GM12878 (cell line): ENCODE measurements at regions not wholly inside any gene's neighbourhood (a gene's known extent, or its start where the extent isn't known, plus 50 kb on each side); places are given as distances from the start of the nearest gene placed in this dataset.

ENCODE experiments used
- ATAC-seq: fragments of 200-7000 bp; cut with Tn5 transposase; 3 replicates; pipeline ENCODE4 v1.9.1; 2020; ENCODE audit warnings: mild to moderate bottlenecking, moderate library complexity
- BruUV-seq: library from RNA; stranded (reverse); fragments of 400-500 nt; replicated peaks from 2 replicates; lab custom pipeline; 2021; lab: Mats Ljungman, UMichigan
- CTCF ChIA-PET: fragments of 300-600 bp; sonication (Branson Sonifier 250); formaldehyde crosslinking; extraction: SDS; loops from one replicate; lab custom pipeline; 2021; ENCODE audit warnings: inconsistent platforms; lab: Yijun Ruan, JAX
- POLR2A ChIA-PET: fragments of 350-600 bp; formaldehyde crosslinking; extraction: SDS; loops from one replicate; lab custom pipeline; 2021; ENCODE audit warnings: inconsistent platforms; lab: Charles Lee
- RAD21 ChIA-PET: fragments of 300-600 bp; sonication (Branson Sonifier 250); formaldehyde crosslinking; loops from one replicate; lab custom pipeline; 2023; ENCODE audit warnings: antibody characterized with exemption; ENCODE audit not compliant: unreplicated experiment; lab: Charles Lee
- SMC1A ChIA-PET: fragments of 300-600 bp; sonication (Branson Sonifier 250); formaldehyde crosslinking; loops from one replicate; lab custom pipeline; 2023; ENCODE audit not compliant: unreplicated experiment, uncharacterized antibody; lab: Charles Lee
- DNase-seq: peaks from one replicate; pipeline ENCODE4 v3.0.0-alpha.2; 2011; ENCODE audit warnings: low read depth, low spot score
- FAIRE-seq: peaks from 3 replicates; lab custom pipeline; 2011; peaks lifted over from hg19 to GRCh38; lab: Jason Lieb, UNC
- H2AFZ ChIP-seq: 2 replicates; pipeline ENCODE4 v1.6.0; 2011; ENCODE audit warnings: low read depth, low read length, control low read depth; ENCODE audit not compliant: control insufficient read depth
- H3K27ac ChIP-seq: 2 replicates; pipeline ENCODE4 v1.5.1; 2011; ENCODE audit warnings: control low read depth; ENCODE audit not compliant: control insufficient read depth, insufficient read depth
- H3K27me3 ChIP-seq, 2 experiments: replicated peaks in 1 of 2; 2 replicates each; pipeline versions ENCODE4 v1.6.0 to v1.6.1; 2011; ENCODE audit warnings: low read length in 1 of 2; ENCODE audit not compliant: control insufficient read depth in 2 of 2, insufficient read depth in 2 of 2
- H3K36me3 ChIP-seq, 2 experiments: 2 replicates each; pipeline ENCODE4 v1.5.1; 2011; ENCODE audit warnings: low read length in 1 of 2; ENCODE audit not compliant: control insufficient read depth in 2 of 2, insufficient read depth in 2 of 2
- H3K4me1 ChIP-seq: 2 replicates; pipeline ENCODE4 v1.6.1; 2011; ENCODE audit warnings: mild to moderate bottlenecking, low read length, moderate library complexity, mixed read lengths; ENCODE audit not compliant: control insufficient read depth, insufficient read depth
- H3K4me2 ChIP-seq: 2 replicates; pipeline ENCODE4 v1.6.0; 2011; ENCODE audit warnings: control low read depth; ENCODE audit not compliant: control insufficient read depth, insufficient read depth
- H3K4me3 ChIP-seq: fragments of 200-600 bp; sonication (generic); 2 replicates; pipeline ENCODE4 v1.5.1; 2016
- H3K79me2 ChIP-seq: 2 replicates; pipeline ENCODE4 v1.6.0; 2011; ENCODE audit warnings: low read length; ENCODE audit not compliant: control insufficient read depth, insufficient read depth
- H3K9ac ChIP-seq: 2 replicates; pipeline ENCODE4 v1.8.0; 2011; ENCODE audit warnings: low read length, control low read depth, mixed read lengths; ENCODE audit not compliant: control insufficient read depth, insufficient read depth
- H3K9me3 ChIP-seq: replicated peaks from 3 replicates; pipeline ENCODE4 v1.5.1; 2011; ENCODE audit warnings: mild to moderate bottlenecking, low read length; ENCODE audit not compliant: control insufficient read depth, insufficient read depth
- H4K20me1 ChIP-seq: 2 replicates; pipeline ENCODE4 v1.6.0; 2011; ENCODE audit not compliant: control insufficient read depth, insufficient read depth
- CEBPZ ChIP-seq: fragments of 150-350 bp; IDR thresholded peaks from 2 replicates; pipeline ENCODE4 v1.6.1; 2016; ENCODE audit warnings: low read depth, low read length
- CHD2 ChIP-seq: IDR thresholded peaks from 2 replicates; pipeline ENCODE4 v1.6.1; 2011; ENCODE audit warnings: low read depth, low read length, improper control_type of control experiment, borderline replicate concordance
- CHD4 ChIP-seq: fragments of 200-600 bp; sonication (generic); IDR thresholded peaks from 2 replicates; pipeline ENCODE4 v1.6.1; 2016; ENCODE audit warnings: mild to moderate bottlenecking
- CTCF ChIP-seq, 3 experiments: IDR thresholded peaks in 2 of 3; conservative IDR thresholded peaks in 1 of 3; 2 replicates each; pipeline ENCODE4 v1.5.1; 2011; ENCODE audit warnings: low read depth in 3 of 3, low read length in 3 of 3, mild to moderate bottlenecking in 3 of 3, control low read depth in 2 of 3, moderate library complexity in 2 of 3, inconsistent platforms in 1 of 3, mixed read lengths in 1 of 3; ENCODE audit not compliant: control insufficient read depth in 2 of 3, insufficient read depth in 1 of 3; ENCODE audit errors: extremely low read depth in 1 of 3
- E2F8 ChIP-seq: fragments of 450-650 bp; IDR thresholded peaks from 2 replicates; pipeline ENCODE4 v1.6.1; 2018; ENCODE audit warnings: mild to moderate bottlenecking, low read depth, moderate library complexity; ENCODE audit not compliant: partially characterized antibody
- HDAC2 ChIP-seq: fragments of 200-600 bp; sonication (generic); IDR thresholded peaks from 2 replicates; pipeline ENCODE4 v1.6.1; 2017
- IKZF2 ChIP-seq, 2 experiments: fragments of 450-650 bp; IDR thresholded peaks; 2 replicates each; pipeline ENCODE4 v1.6.1; 2017; ENCODE audit warnings: mild to moderate bottlenecking in 2 of 2, moderate library complexity in 2 of 2
- LARP7 ChIP-seq: fragments of 450-650 bp; IDR thresholded peaks from 2 replicates; pipeline ENCODE4 v1.6.1; 2017; ENCODE audit warnings: mild to moderate bottlenecking
- MYC ChIP-seq: IDR thresholded peaks from 2 replicates; pipeline ENCODE4 v1.6.1; 2011; ENCODE audit warnings: mild to moderate bottlenecking, low read length, moderate library complexity, inconsistent platforms; ENCODE audit not compliant: insufficient read depth, insufficient replicate concordance, insufficient read length, severe bottlenecking
- NR2C2 ChIP-seq: IDR thresholded peaks from 2 replicates; pipeline ENCODE4 v1.6.1; 2011; ENCODE audit warnings: borderline replicate concordance, low read depth; ENCODE audit not compliant: control insufficient read depth, insufficient read length
- POLR2AphosphoS2 ChIP-seq: IDR thresholded peaks from 2 replicates; pipeline ENCODE4 v1.6.1; 2011; ENCODE audit warnings: low read depth, mild to moderate bottlenecking, low read length, improper control_type of control experiment, moderate library complexity
- SMARCA5 ChIP-seq: fragments of 450-650 bp; IDR thresholded peaks from 2 replicates; pipeline ENCODE4 v1.6.1; 2017; ENCODE audit warnings: mild to moderate bottlenecking
- SP1 ChIP-seq: IDR thresholded peaks from one replicate; pipeline ENCODE4 v1.6.1; 2011; ENCODE audit warnings: low read depth, low read length
- YBX1 ChIP-seq: fragments of 450-650 bp; IDR thresholded peaks from 2 replicates; pipeline ENCODE4 v1.6.1; 2016; ENCODE audit warnings: antibody characterized with exemption
- ZNF24 ChIP-seq: fragments of 450-650 bp; IDR thresholded peaks from 2 replicates; pipeline ENCODE4 v1.6.1; 2017; ENCODE audit warnings: antibody characterized with exemption, mild to moderate bottlenecking
- WGBS: methylation state at CpG from one replicate; pipeline ENCODE4 v1.1.6; 2016; ENCODE audit warnings: low lambda C conversion rate; ENCODE audit not compliant: insufficient replicate concordance, insufficient coverage; ENCODE audit errors: missing lambda C conversion rate; 5-methylcytosine and 5-hydroxymethylcytosine counted together
- in situ Hi-C: fragments of 300-500 bp; cut with MboI; formaldehyde crosslinking; loops from 9 replicates; pipeline ENCODE4 v1.14.3; 2018; ENCODE audit warnings: mixed read lengths
- intact Hi-C: fragments of 100-400 bp; cut with micrococcal nuclease; formaldehyde crosslinking; loops from one replicate; pipeline ENCODE4 v1.14.2; 2022; ENCODE audit not compliant: unreplicated experiment
- TF ChIP-seq, protein P1 (sequence below): fragments of 450-650 bp; IDR thresholded peaks from 2 replicates; pipeline ENCODE4 v1.6.1; 2016; ENCODE audit warnings: mild to moderate bottlenecking
- TF ChIP-seq, protein P2 (sequence below): IDR thresholded peaks from 2 replicates; pipeline ENCODE4 v1.6.1; 2011; ENCODE audit warnings: low read depth, mild to moderate bottlenecking, low read length, moderate library complexity, borderline replicate concordance; ENCODE audit errors: extremely low read depth

- ChIA-PET POLR2A (no interaction called here), CTCF (no interaction called here), RAD21 (no interaction called here), SMC1A (no interaction called here)
- no peaks in the 10 kb centered on the region for H3K79me2 ChIP-seq
- H3K27ac ChIP-seq = no peak overlapping the region
- H3K4me2 ChIP-seq = no peak overlapping the region
- no peak for DNase-seq
- H3K4me1 ChIP-seq = no peaks in the 10 kb centered on the region
- no peak for ATAC-seq
- no peak overlapping the region for H2AFZ ChIP-seq
- H3K9ac ChIP-seq = no peak overlapping the region
- 31% methylated on average over 3 of the region's 3 CpGs for WGBS
- in situ Hi-C loops (no loop called here), intact Hi-C loops (no loop called here)
- H3K36me3 ChIP-seq = no peaks in the 10 kb centered on the region
- no peak for FAIRE-seq
- H3K4me3 ChIP-seq = no peak overlapping the region
- BruUV-seq = no TSS peak
- H3K27me3 ChIP-seq = peaks cover 0 to 2% of the 10 kb centered on the region in 2 experiments; a peak in 2 of 4 replicates
- H3K9me3 ChIP-seq = no peaks in the 10 kb centered on the region
- no peaks in the 10 kb centered on the region for H4K20me1 ChIP-seq
- TF ChIP-seq E2F8 (no peak), CHD4 (no peak), CTCF (IDR thresholded peaks at IDR 0.05 in 2 of 3, conservative IDR thresholded peaks at IDR 0.05 in 1 of 3; ENCODE audit: control insufficient read depth in 2 of 3, extremely low read depth in 1 of 3, insufficient read depth in 1 of 3, low read depth in 3 of 3, low read length in 3 of 3) (no peak), LARP7 (no peak), SMARCA5 (no peak), SP1 (no peak), HDAC2 (no peak), CHD2 (no peak), YBX1 (no peak), ZNF24 (no peak), POLR2AphosphoS2 (no peak), IKZF2 (IDR thresholded peaks at IDR 0.05) (no peak), CEBPZ (no peak), NR2C2 (no peak), MYC (no peak)
- TF ChIP-seq, protein P1, sequence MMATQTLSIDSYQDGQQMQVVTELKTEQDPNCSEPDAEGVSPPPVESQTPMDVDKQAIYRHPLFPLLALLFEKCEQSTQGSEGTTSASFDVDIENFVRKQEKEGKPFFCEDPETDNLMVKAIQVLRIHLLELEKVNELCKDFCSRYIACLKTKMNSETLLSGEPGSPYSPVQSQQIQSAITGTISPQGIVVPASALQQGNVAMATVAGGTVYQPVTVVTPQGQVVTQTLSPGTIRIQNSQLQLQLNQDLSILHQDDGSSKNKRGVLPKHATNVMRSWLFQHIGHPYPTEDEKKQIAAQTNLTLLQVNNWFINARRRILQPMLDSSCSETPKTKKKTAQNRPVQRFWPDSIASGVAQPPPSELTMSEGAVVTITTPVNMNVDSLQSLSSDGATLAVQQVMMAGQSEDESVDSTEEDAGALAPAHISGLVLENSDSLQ = no peak
- TF ChIP-seq, protein P2, sequence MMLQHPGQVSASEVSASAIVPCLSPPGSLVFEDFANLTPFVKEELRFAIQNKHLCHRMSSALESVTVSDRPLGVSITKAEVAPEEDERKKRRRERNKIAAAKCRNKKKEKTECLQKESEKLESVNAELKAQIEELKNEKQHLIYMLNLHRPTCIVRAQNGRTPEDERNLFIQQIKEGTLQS = no peak
These were observed 97.5 kb downstream of the ZNF326 start for GRCh38 chr1:90092441-90092840.
